ENCODE measurements at regions not wholly inside any gene's neighbourhood (a gene's known extent, or its start where the extent isn't known, plus 50 kb on each side); places are given as distances from the start of the nearest gene placed in this dataset.

DNA sequence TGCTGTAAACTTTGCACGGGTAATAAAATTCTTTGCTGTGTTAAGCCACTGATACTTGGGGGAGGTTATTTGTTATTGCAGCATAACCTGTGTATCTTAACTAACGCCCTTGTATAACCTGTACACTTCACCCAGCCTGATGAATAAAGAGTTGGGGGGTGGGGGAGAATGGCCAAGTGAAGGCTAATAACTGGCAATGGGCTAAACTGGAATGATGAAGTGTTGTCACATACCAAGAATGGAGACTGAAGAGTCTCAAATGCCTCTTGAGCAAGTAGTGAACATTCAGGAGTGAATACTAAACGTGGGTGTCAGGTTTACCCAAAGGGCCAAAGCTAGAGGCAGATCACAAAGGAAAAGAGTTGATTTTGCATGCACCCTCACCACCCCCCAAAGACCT is 169.4 kb downstream of the C1orf94 start:
- intact Hi-C loops (cut with micrococcal nuclease): no loop called here
- H3K4me1 Mint-ChIP-seq: no peaks in the 10 kb centered on the region
- H3K9me3 ChIP-seq (ENCODE audit: control extremely low read depth in 1 of 3, control insufficient read depth in 2 of 3, insufficient read depth in 1 of 3, low read length in 2 of 3): no peaks in the 10 kb centered on the region
- TF ChIP-seq EZH2 (IDR thresholded peaks at IDR 0.05; ENCODE audit: borderline replicate concordance, insufficient read depth, low read depth, low read length, poor library complexity, severe bottlenecking): no peak
- TF ChIP-seq, protein P1, sequence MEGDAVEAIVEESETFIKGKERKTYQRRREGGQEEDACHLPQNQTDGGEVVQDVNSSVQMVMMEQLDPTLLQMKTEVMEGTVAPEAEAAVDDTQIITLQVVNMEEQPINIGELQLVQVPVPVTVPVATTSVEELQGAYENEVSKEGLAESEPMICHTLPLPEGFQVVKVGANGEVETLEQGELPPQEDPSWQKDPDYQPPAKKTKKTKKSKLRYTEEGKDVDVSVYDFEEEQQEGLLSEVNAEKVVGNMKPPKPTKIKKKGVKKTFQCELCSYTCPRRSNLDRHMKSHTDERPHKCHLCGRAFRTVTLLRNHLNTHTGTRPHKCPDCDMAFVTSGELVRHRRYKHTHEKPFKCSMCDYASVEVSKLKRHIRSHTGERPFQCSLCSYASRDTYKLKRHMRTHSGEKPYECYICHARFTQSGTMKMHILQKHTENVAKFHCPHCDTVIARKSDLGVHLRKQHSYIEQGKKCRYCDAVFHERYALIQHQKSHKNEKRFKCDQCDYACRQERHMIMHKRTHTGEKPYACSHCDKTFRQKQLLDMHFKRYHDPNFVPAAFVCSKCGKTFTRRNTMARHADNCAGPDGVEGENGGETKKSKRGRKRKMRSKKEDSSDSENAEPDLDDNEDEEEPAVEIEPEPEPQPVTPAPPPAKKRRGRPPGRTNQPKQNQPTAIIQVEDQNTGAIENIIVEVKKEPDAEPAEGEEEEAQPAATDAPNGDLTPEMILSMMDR (IDR thresholded peaks at IDR 0.05): no peak
- H3K36me3 ChIP-seq (replicated peaks in 1 of 2; ENCODE audit: control extremely low read depth in 1 of 2, control insufficient read depth in 1 of 2, extremely low read depth in 1 of 2, insufficient read depth in 2 of 2, low read length in 1 of 2): no peaks in the 10 kb centered on the region
- ChIA-PET POLR2A (no interaction called here), CTCF (no interaction called here)
- 33% methylated on average over 1 of the region's 3 CpGs for WGBS (ENCODE audit: insufficient coverage)
- DNase-seq: no peak
- no peaks in the 10 kb centered on the region for H3K79me2 ChIP-seq (ENCODE audit: control insufficient read depth, insufficient read depth, low read length)
- no peaks in the 10 kb centered on the region for H3K4me1 ChIP-seq (ENCODE audit: control insufficient read depth in 2 of 2, insufficient read depth in 2 of 2, low read length in 2 of 2)
- H2AFZ ChIP-seq (ENCODE audit: insufficient read depth, low read depth, low read length, poor library complexity, severe bottlenecking): no peak overlapping the region
- H3K9ac ChIP-seq (ENCODE audit: low read length): no peak overlapping the region
- H3K4me3 Mint-ChIP-seq: no peak overlapping the region
- H3K4me2 ChIP-seq (replicated peaks; ENCODE audit: low read depth, low read length, poor library complexity, severe bottlenecking): no peak overlapping the region
- H3K9me3 Mint-ChIP-seq (ENCODE audit: insufficient read depth): no peaks in the 10 kb centered on the region
- H3K27me3 Mint-ChIP-seq: peaks cover 13% of the 10 kb centered on the region
- ATAC-seq (ENCODE audit: low read depth): no peak
- no peak overlapping the region for H3K27ac Mint-ChIP-seq
- no peaks in the 10 kb centered on the region for H4K20me1 ChIP-seq (ENCODE audit: control insufficient read depth, insufficient read depth, low read length, poor library complexity, severe bottlenecking)
- H3K27ac ChIP-seq (ENCODE audit: low read length in 2 of 2): no peak overlapping the region
- H3K4me3 ChIP-seq (ENCODE audit: control extremely low read depth in 1 of 5, extremely low read depth in 1 of 5, insufficient read depth in 1 of 5, low read depth in 2 of 5, low read length in 4 of 5): no peak overlapping the region
- no peaks in the 10 kb centered on the region for H3K27me3 ChIP-seq (replicated peaks in 1 of 4; ENCODE audit: control extremely low read depth in 1 of 4, control insufficient read depth in 3 of 4, insufficient read depth in 4 of 4, low read length in 3 of 4)

GRCh38 chr1:34353409-34353808 is 176.7 kb downstream of the C1orf94 start:
- Mint-ChIP-seq H3K4me3 (no peak overlapping the region), H3K27ac (no peak overlapping the region), H3K27me3 (peaks cover 15% of the 10 kb centered on the region), H3K9me3 (ENCODE audit: insufficient read depth) (no peaks in the 10 kb centered on the region), H3K4me1 (no peaks in the 10 kb centered on the region)
- H3K27me3 ChIP-seq (replicated peaks in 1 of 4; ENCODE audit: control extremely low read depth in 1 of 4, control insufficient read depth in 3 of 4, insufficient read depth in 4 of 4, low read length in 3 of 4): peaks cover 0 to 6% (median 0%) of the 10 kb centered on the region in 4 experiments
- DNase-seq (no peak), ATAC-seq (ENCODE audit: low read depth) (no peak)
- H3K4me3 ChIP-seq (ENCODE audit: control extremely low read depth in 1 of 5, extremely low read depth in 1 of 5, insufficient read depth in 1 of 5, low read depth in 2 of 5, low read length in 4 of 5): no peak overlapping the region
- no peak overlapping the region for H3K9ac ChIP-seq (ENCODE audit: low read length)
- no peaks in the 10 kb centered on the region for H3K9me3 ChIP-seq (ENCODE audit: control extremely low read depth in 1 of 3, control insufficient read depth in 2 of 3, insufficient read depth in 1 of 3, low read length in 2 of 3)
- H4K20me1 ChIP-seq (ENCODE audit: control insufficient read depth, insufficient read depth, low read length, poor library complexity, severe bottlenecking): no peaks in the 10 kb centered on the region
- H3K4me2 ChIP-seq (replicated peaks; ENCODE audit: low read depth, low read length, poor library complexity, severe bottlenecking): no peak overlapping the region
- H3K79me2 ChIP-seq (ENCODE audit: control insufficient read depth, insufficient read depth, low read length): no peaks in the 10 kb centered on the region
- H3K36me3 ChIP-seq (replicated peaks in 1 of 2; ENCODE audit: control extremely low read depth in 1 of 2, control insufficient read depth in 1 of 2, extremely low read depth in 1 of 2, insufficient read depth in 2 of 2, low read length in 1 of 2): no peaks in the 10 kb centered on the region
- H2AFZ ChIP-seq (ENCODE audit: insufficient read depth, low read depth, low read length, poor library complexity, severe bottlenecking): no peak overlapping the region
- no CpG with 5 or more reads among the region's 2 CpGs for WGBS (ENCODE audit: insufficient coverage)
- no peak overlapping the region for H3K27ac ChIP-seq (ENCODE audit: low read length in 2 of 2)
- POLR2A ChIA-PET: no interaction called here
- intact Hi-C loops (cut with micrococcal nuclease): no loop called here
- CTCF ChIA-PET: no interaction called here
- TF ChIP-seq, protein P1 (IDR thresholded peaks at IDR 0.05): no peak
- no peak for TF ChIP-seq EZH2 (IDR thresholded peaks at IDR 0.05; ENCODE audit: borderline replicate concordance, insufficient read depth, low read depth, low read length, poor library complexity, severe bottlenecking)
- H3K4me1 ChIP-seq (ENCODE audit: control insufficient read depth in 2 of 2, insufficient read depth in 2 of 2, low read length in 2 of 2): no peaks in the 10 kb centered on the region

Measured in B cell (primary cell).